Erythroblast (primary cell): ENCODE measurements at regions not wholly inside any gene's neighbourhood (a gene's known extent, or its start where the extent isn't known, plus 50 kb on each side); places are given as distances from the start of the nearest gene placed in this dataset.

Experiments used
- GATA1 ChIP-seq: IDR thresholded peaks from 2 replicates; pipeline ENCODE4 v1.6.1; 2011; ENCODE audit warnings: low read depth, mild to moderate bottlenecking, control low read depth, low read length, moderate library complexity
- POLR2A ChIP-seq: IDR thresholded peaks from 2 replicates; pipeline ENCODE4 v1.6.1; 2011; ENCODE audit warnings: mild to moderate bottlenecking, low read length

- TF ChIP-seq POLR2A (no peak), GATA1 (no peak)
Measured at GRCh38 chr4:141462361-141462760, 174.0 kb upstream of the IL15 start.
